Astrocyte (in vitro differentiated cells and primary cell): ENCODE measurements at regions not wholly inside any gene's neighbourhood (a gene's known extent, or its start where the extent isn't known, plus 50 kb on each side); places are given as distances from the start of the nearest gene placed in this dataset.

ENCODE experiments used
- DNase-seq: peaks from one replicate; pipeline ENCODE4 v3.0.0-alpha.2; 2010; ENCODE audit warnings: low read depth
- FAIRE-seq: peaks from 2 replicates; lab custom pipeline; 2011; peaks lifted over from hg19 to GRCh38; lab: Jason Lieb, UNC
- H2AFZ ChIP-seq: 2 replicates; pipeline ENCODE4 v1.6.0; 2012; ENCODE audit warnings: low read depth, low read length, inconsistent platforms
- H3K27ac ChIP-seq: 2 replicates; pipeline ENCODE4 v1.5.1; 2011; ENCODE audit warnings: low read depth, low read length, inconsistent platforms
- H3K27me3 ChIP-seq: 2 replicates; pipeline ENCODE4 v1.6.0; 2011; ENCODE audit warnings: low read length, inconsistent platforms; ENCODE audit not compliant: insufficient read depth
- H3K36me3 ChIP-seq: 2 replicates; pipeline ENCODE4 v1.5.1; 2011; ENCODE audit warnings: low read length, inconsistent platforms; ENCODE audit not compliant: insufficient read depth
- H3K4me1 ChIP-seq: 2 replicates; pipeline ENCODE4 v1.5.1; 2011; ENCODE audit warnings: low read length, inconsistent platforms; ENCODE audit not compliant: insufficient read depth
- H3K4me2 ChIP-seq: 2 replicates; pipeline ENCODE4 v1.6.0; 2012; ENCODE audit warnings: low read length, inconsistent platforms
- H3K4me3 ChIP-seq: 2 replicates; pipeline ENCODE4 v1.5.1; 2011; ENCODE audit warnings: low read depth, mild to moderate bottlenecking, low read length, inconsistent platforms; ENCODE audit not compliant: insufficient read depth
- H3K79me2 ChIP-seq: 2 replicates; pipeline ENCODE4 v1.6.0; 2012; ENCODE audit warnings: mild to moderate bottlenecking, low read length, inconsistent platforms; ENCODE audit not compliant: insufficient read depth
- H3K9ac ChIP-seq: 2 replicates; pipeline ENCODE4 v1.6.0; 2012; ENCODE audit warnings: mild to moderate bottlenecking, low read length, inconsistent platforms
- H3K9me3 ChIP-seq: 2 replicates; pipeline ENCODE4 v1.5.1; 2012; ENCODE audit warnings: low read depth, mild to moderate bottlenecking, low read length, inconsistent platforms; ENCODE audit not compliant: insufficient read depth
- H4K20me1 ChIP-seq: 2 replicates; pipeline ENCODE4 v1.6.0; 2012; ENCODE audit warnings: low read length, inconsistent platforms; ENCODE audit not compliant: insufficient read depth
- H3K27ac Mint-ChIP-seq: one replicate; pipeline ENCODE4 v1.8.0; 2021; ENCODE audit warnings: mild to moderate bottlenecking, mixed read lengths; ENCODE audit not compliant: unreplicated experiment
- H3K27me3 Mint-ChIP-seq: one replicate; pipeline ENCODE4 v1.8.0; 2021; ENCODE audit warnings: low read depth, mixed read lengths; ENCODE audit not compliant: unreplicated experiment
- H3K36me3 Mint-ChIP-seq: one replicate; pipeline ENCODE4 v1.8.0; 2021; ENCODE audit warnings: low read depth, mixed read lengths; ENCODE audit not compliant: unreplicated experiment
- H3K4me1 Mint-ChIP-seq: one replicate; pipeline ENCODE4 v1.8.0; 2021; ENCODE audit warnings: low read depth, mixed read lengths; ENCODE audit not compliant: unreplicated experiment
- H3K4me3 Mint-ChIP-seq: one replicate; pipeline ENCODE4 v1.8.0; 2021; ENCODE audit warnings: mild to moderate bottlenecking, moderate library complexity, mixed read lengths; ENCODE audit not compliant: unreplicated experiment
- H3K9me3 Mint-ChIP-seq: one replicate; pipeline ENCODE4 v1.8.0; 2021; ENCODE audit warnings: mild to moderate bottlenecking, mixed read lengths; ENCODE audit not compliant: unreplicated experiment
- EZH2 ChIP-seq: IDR thresholded peaks from 2 replicates; pipeline ENCODE4 v1.6.1; 2012; ENCODE audit warnings: mild to moderate bottlenecking, low read length, inconsistent platforms; ENCODE audit not compliant: insufficient read depth
- TF ChIP-seq, protein P1 (sequence below): IDR thresholded peaks from 2 replicates; pipeline ENCODE4 v1.5.1; 2011; ENCODE audit warnings: low read depth, mild to moderate bottlenecking, inconsistent platforms, low read length, moderate library complexity; ENCODE audit not compliant: insufficient read depth

DNA sequence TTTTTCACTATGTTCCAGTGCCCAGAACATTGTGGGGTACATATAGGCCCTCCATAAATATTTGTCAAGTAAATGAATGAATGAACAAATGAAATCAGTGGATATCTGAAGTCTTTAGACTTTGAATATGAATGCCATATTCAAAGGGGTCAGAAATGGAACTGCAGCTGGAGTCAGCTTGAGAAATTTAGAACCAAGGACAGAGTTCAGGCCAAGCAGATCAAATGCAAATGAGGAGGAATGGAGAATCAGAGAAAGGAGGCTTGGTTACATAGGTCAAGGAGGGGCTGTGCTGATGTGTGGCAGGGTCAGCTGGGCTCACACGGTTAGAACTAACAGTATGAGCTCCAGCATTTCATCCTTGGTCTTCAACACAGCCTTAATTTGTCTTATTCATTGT, 104.0 kb upstream of the SEL1L start:
- H3K4me2 ChIP-seq: no peak overlapping the region
- H3K79me2 ChIP-seq: no peaks in the 10 kb centered on the region
- H3K9ac ChIP-seq: no peak overlapping the region
- no peaks in the 10 kb centered on the region for H3K27me3 ChIP-seq
- DNase-seq (no peak), FAIRE-seq (no peak)
- Mint-ChIP-seq H3K4me1 (no peaks in the 10 kb centered on the region), H3K4me3 (no peak overlapping the region), H3K27me3 (peaks cover 4% of the 10 kb centered on the region), H3K27ac (no peak overlapping the region), H3K36me3 (no peaks in the 10 kb centered on the region), H3K9me3 (no peaks in the 10 kb centered on the region)
- no peak for TF ChIP-seq EZH2
- no peaks in the 10 kb centered on the region for H3K36me3 ChIP-seq
- H4K20me1 ChIP-seq: no peaks in the 10 kb centered on the region
- H3K27ac ChIP-seq: no peak overlapping the region
- no peak overlapping the region for H2AFZ ChIP-seq
- no peak overlapping the region for H3K4me3 ChIP-seq
- H3K9me3 ChIP-seq: no peaks in the 10 kb centered on the region
- H3K4me1 ChIP-seq: no peaks in the 10 kb centered on the region

DNA sequence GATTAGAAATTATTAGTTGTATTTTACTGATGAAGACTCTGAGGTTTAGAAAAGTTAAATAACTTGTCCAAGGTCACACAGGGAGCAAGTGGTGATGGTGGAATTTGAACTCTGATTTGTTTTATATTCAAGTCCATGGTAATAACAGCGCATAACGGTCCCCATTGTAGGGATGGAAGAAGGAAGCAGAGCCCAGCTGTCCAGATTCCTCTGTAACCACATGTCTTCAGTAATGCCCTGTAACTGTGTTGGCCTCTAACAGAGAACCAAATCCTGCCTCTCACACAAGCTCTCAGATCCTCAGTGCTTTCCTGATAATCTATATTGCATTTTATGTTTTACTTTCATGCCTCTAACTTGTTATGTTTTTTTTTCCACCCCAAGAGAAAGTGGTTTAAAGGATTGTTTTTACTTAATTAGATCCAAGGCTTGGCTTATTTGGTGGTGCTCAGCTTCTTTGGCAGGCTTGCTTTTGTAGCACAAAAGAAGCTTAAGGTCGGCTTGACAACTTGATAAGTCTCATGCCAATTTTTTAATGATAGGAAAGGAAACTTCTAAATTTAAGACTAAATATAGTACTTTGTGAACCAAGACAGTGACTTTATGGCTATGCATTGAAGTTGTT, 105.1 kb upstream of the SEL1L start:
- no peak overlapping the region for H3K27ac ChIP-seq
- no peak overlapping the region for H2AFZ ChIP-seq
- Mint-ChIP-seq H3K27ac (no peak overlapping the region), H3K4me3 (no peak overlapping the region), H3K36me3 (no peaks in the 10 kb centered on the region), H3K4me1 (no peaks in the 10 kb centered on the region), H3K27me3 (peaks cover 4% of the 10 kb centered on the region), H3K9me3 (no peaks in the 10 kb centered on the region)
- TF ChIP-seq, protein P1, sequence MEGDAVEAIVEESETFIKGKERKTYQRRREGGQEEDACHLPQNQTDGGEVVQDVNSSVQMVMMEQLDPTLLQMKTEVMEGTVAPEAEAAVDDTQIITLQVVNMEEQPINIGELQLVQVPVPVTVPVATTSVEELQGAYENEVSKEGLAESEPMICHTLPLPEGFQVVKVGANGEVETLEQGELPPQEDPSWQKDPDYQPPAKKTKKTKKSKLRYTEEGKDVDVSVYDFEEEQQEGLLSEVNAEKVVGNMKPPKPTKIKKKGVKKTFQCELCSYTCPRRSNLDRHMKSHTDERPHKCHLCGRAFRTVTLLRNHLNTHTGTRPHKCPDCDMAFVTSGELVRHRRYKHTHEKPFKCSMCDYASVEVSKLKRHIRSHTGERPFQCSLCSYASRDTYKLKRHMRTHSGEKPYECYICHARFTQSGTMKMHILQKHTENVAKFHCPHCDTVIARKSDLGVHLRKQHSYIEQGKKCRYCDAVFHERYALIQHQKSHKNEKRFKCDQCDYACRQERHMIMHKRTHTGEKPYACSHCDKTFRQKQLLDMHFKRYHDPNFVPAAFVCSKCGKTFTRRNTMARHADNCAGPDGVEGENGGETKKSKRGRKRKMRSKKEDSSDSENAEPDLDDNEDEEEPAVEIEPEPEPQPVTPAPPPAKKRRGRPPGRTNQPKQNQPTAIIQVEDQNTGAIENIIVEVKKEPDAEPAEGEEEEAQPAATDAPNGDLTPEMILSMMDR: no peak
- TF ChIP-seq EZH2: no peak
- no peaks in the 10 kb centered on the region for H3K4me1 ChIP-seq
- DNase-seq: no peak
- H3K4me2 ChIP-seq: no peak overlapping the region
- H3K9ac ChIP-seq: no peak overlapping the region
- H3K79me2 ChIP-seq: no peaks in the 10 kb centered on the region
- no peak for FAIRE-seq
- H3K9me3 ChIP-seq: no peaks in the 10 kb centered on the region
- H4K20me1 ChIP-seq: no peaks in the 10 kb centered on the region
- no peak overlapping the region for H3K4me3 ChIP-seq
- no peaks in the 10 kb centered on the region for H3K27me3 ChIP-seq
- H3K36me3 ChIP-seq: no peaks in the 10 kb centered on the region

DNA sequence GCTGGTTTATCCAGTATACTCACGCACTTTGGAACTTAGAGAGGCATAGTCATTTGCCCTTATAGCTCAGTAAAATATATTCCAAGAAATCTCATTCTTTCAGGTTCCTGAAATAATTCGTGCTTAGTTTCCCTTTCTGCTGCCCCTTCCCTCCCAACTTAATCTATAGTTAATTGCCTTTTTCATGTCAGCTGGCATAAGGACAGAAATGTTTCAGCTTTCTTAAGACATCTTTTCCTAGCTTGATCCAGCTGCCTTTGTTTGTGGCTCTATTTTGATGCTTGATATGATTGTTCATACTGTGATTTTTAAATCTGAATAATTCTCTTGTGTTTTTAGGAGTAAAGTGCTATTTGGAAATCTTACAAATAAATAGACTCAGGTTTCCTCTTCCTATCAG, 120.0 kb upstream of the SEL1L start:
- peaks cover 8% of the 10 kb centered on the region for H3K9me3 Mint-ChIP-seq
- Histone ChIP-seq H2AFZ (no peak overlapping the region), H3K4me2 (no peak overlapping the region), H3K4me1 (no peaks in the 10 kb centered on the region), H4K20me1 (no peaks in the 10 kb centered on the region), H3K36me3 (no peaks in the 10 kb centered on the region), H3K79me2 (no peaks in the 10 kb centered on the region), H3K9ac (no peak overlapping the region), H3K9me3 (peaks cover 2% of the 10 kb centered on the region), H3K4me3 (no peak overlapping the region), H3K27ac (no peak overlapping the region), H3K27me3 (no peaks in the 10 kb centered on the region)
- TF ChIP-seq EZH2: no peak
- no peak for FAIRE-seq
- no peak overlapping the region for H3K27ac Mint-ChIP-seq
- H3K36me3 Mint-ChIP-seq: no peaks in the 10 kb centered on the region
- H3K27me3 Mint-ChIP-seq: no peaks in the 10 kb centered on the region
- no peak for DNase-seq
- H3K4me1 Mint-ChIP-seq: peaks cover 8% of the 10 kb centered on the region
- no peak overlapping the region for H3K4me3 Mint-ChIP-seq
